Ovary (tissue), 3 donors: ENCODE measurements at regions not wholly inside any gene's neighbourhood (a gene's known extent, or its start where the extent isn't known, plus 50 kb on each side); places are given as distances from the start of the nearest gene placed in this dataset.

Source experiments
- POLR2A ChIP-seq: fragments of 450-650 bp; IDR thresholded peaks from one replicate; pipeline ENCODE4 v1.6.1; 2017; ENCODE audit warnings: antibody characterized with exemption, mild to moderate bottlenecking, moderate library complexity
- TF ChIP-seq, protein P1 (sequence below), 3 donors: fragments of 450-650 bp in 2 of 3; fragments of 200-600 bp in 1 of 3; IDR thresholded peaks; one replicate each; pipeline versions ENCODE4 v1.5.1 to v1.8.0; 2016 to 2022; ENCODE audit warnings: antibody characterized with exemption in 3 of 3, mild to moderate bottlenecking in 1 of 3
- donor health status: DM: no; HTN: no; CAD: no.

DNA sequence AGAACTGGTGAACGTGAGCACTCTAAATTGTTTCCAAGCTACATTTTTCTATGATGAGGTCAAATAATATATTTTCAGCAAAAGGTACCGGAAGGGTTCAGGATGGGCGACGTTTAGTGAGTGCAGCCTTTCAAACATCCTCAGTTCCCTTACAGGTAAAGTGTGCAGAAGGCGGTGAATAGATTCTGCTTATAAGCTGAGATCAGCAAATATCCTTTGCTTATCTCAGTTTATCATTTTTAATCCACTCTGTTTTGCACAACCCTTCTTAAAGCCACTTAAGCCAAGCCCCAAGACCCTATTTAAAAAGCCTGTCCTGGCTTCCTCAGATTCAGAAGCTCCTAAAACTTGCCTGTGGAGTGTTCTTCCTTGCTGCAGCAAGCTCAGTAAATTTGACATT lies 103.1 kb upstream of the DGKB start:
- TF ChIP-seq, protein P1, sequence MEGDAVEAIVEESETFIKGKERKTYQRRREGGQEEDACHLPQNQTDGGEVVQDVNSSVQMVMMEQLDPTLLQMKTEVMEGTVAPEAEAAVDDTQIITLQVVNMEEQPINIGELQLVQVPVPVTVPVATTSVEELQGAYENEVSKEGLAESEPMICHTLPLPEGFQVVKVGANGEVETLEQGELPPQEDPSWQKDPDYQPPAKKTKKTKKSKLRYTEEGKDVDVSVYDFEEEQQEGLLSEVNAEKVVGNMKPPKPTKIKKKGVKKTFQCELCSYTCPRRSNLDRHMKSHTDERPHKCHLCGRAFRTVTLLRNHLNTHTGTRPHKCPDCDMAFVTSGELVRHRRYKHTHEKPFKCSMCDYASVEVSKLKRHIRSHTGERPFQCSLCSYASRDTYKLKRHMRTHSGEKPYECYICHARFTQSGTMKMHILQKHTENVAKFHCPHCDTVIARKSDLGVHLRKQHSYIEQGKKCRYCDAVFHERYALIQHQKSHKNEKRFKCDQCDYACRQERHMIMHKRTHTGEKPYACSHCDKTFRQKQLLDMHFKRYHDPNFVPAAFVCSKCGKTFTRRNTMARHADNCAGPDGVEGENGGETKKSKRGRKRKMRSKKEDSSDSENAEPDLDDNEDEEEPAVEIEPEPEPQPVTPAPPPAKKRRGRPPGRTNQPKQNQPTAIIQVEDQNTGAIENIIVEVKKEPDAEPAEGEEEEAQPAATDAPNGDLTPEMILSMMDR (IDR thresholded peaks at IDR 0.05) = no peak
- TF ChIP-seq POLR2A = no peak
